ENCODE measurements at regions not wholly inside any gene's neighbourhood (a gene's known extent, or its start where the extent isn't known, plus 50 kb on each side); places are given as distances from the start of the nearest gene placed in this dataset.

GRCh38 chr14:87767567-87767901, 225.4 kb downstream of the GALC start:
- TF ChIP-seq CTCF (conservative IDR thresholded peaks at IDR 0.05; ENCODE audit: low read depth, low read length) (no peak), EZH2 (IDR thresholded peaks at IDR 0.05; ENCODE audit: borderline replicate concordance, low read depth, low read length, poor library complexity, severe bottlenecking) (no peak)
